ENCODE measurements at regions not wholly inside any gene's neighbourhood (a gene's known extent, or its start where the extent isn't known, plus 50 kb on each side); places are given as distances from the start of the nearest gene placed in this dataset.

- TF ChIP-seq CTCF (conservative IDR thresholded peaks at IDR 0.05 in 1 of 2, IDR thresholded peaks at IDR 0.05 in 1 of 2; ENCODE audit: extremely low read depth in 1 of 2, insufficient read depth in 1 of 2, low read depth in 1 of 2, low read length in 2 of 2) (no peak), EZH2 (IDR thresholded peaks at IDR 0.05; ENCODE audit: borderline replicate concordance, low read length) (no peak)
These were observed 236.0 kb downstream of the SH3BP4 start for GRCh38 chr2:235187806-235188205.
